Endometrial microvascular endothelial cells (primary cell): ENCODE measurements at regions not wholly inside any gene's neighbourhood (a gene's known extent, or its start where the extent isn't known, plus 50 kb on each side); places are given as distances from the start of the nearest gene placed in this dataset.

ENCODE experiments used
- in situ Hi-C: cut with HindIII; loops from 2 replicates; pipeline ENCODE4 v1.10.0; 2017; ENCODE audit warnings: low sequenced_read_pairs, low pct_unique_long_range_greater_than_20kb; ENCODE audit errors: inconsistent ontology term

- in situ Hi-C loops, result no loop called here
Observed at GRCh38 chr14:104387022-104388010, 192.2 kb upstream of the C14orf180 start.

- in situ Hi-C loops, result no loop called here
Observed at GRCh38 chr14:104388011-104388521, 191.5 kb upstream of the C14orf180 start.

- in situ Hi-C loops, result no loop called here
Observed at GRCh38 chr14:104388541-104389325, 190.8 kb upstream of the C14orf180 start.

GRCh38 chr14:104389326-104390220 lies 190.0 kb upstream of the C14orf180 start:
- in situ Hi-C loops, result no loop called here

DNA sequence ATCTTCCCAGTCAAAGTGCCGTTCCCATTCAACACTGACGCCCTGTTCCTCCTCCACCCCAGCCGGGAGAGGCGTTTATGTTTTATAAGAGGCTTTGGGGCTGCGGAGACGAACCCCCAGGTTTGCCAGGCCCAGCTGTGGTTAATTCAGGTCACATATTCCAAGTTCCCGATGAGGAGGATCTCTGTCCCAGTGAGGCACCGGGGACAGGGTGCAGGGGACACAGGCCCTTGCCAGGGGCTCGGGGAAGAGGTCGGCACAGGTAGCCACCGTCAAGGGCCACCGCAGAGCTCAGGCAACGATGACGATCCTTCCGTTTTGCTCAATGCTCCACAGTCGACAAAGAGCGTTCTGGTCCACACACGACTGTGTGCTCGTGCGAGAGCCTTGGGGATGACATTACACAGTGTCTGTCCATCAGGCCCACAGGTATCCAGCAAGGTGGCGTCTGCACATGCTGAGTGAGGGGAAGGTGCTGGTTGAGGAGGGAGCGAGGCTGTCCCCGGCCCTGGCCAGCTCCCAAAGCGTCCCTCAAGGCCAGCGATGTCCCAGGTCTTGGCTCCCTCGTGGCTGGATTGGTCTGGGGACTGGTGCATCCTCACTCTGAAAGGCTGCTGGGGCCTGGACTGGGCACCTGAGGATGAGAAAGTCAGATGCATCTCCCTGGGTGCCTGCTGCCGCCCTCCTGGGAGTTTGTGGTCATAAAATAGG lies 189.2 kb upstream of the C14orf180 start:
- in situ Hi-C loops, result no loop called here

- in situ Hi-C loops, result no loop called here
Observed at GRCh38 chr14:104390941-104391901, 188.3 kb upstream of the C14orf180 start.

DNA sequence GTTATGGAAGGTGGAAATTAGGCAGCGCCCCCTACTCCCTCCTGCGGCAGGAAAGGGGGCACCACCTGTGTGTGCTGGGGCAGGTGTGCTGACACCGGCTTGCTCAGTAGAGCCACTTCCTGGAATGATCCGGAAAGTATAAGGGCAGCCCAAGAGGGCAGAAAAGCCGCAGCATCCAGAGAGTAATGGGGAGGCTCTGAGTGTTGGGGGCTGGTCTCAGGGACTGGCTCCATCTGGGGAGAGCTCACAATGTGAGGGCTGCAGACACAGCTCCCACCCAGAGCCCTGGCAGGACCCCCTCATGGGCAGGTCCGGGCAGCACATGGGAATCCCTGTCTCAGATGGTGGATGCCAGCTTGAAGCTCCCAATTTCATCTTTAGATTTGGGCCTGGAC lies 187.6 kb upstream of the C14orf180 start:
- in situ Hi-C loops, result no loop called here

DNA sequence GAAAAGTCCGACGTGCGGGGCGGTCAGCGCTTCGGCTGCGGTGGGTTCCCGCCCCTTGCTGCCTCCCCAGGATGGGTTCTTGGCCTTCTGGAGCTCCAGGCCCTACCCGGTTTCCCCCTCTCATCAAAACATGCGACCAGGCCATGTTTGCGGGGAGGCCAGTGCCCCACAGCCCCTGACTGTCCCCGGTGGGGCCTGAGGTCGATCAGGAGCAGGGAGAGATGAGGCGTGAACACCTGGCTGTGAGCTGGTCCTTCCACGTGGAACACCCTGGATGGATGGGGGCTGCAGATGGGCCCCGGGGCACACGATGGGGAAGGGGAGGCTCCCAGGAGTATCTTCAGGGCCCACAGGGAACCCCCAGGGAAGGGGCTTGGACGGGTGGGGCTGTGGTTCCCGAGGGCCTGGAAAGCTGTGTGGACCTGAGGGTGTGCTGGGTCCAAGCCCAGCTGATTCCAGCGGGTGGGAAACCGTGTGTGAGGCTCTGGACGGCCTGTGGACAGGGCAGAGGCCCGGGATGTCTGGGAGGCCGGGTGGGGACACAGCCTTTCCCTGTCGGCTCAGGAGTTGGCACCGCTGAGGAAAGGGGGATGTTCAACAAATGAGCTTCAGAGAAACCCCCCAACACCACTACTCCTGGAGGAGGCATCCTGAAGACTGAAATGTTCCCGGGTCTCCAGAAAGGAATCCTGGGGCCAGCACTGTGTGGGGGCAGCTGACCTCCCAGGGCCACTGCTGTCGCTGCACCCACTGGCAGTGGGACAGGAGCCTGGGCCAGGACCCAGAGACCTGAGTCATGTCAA lies 187.0 kb upstream of the C14orf180 start:
- in situ Hi-C loops, result no loop called here

DNA sequence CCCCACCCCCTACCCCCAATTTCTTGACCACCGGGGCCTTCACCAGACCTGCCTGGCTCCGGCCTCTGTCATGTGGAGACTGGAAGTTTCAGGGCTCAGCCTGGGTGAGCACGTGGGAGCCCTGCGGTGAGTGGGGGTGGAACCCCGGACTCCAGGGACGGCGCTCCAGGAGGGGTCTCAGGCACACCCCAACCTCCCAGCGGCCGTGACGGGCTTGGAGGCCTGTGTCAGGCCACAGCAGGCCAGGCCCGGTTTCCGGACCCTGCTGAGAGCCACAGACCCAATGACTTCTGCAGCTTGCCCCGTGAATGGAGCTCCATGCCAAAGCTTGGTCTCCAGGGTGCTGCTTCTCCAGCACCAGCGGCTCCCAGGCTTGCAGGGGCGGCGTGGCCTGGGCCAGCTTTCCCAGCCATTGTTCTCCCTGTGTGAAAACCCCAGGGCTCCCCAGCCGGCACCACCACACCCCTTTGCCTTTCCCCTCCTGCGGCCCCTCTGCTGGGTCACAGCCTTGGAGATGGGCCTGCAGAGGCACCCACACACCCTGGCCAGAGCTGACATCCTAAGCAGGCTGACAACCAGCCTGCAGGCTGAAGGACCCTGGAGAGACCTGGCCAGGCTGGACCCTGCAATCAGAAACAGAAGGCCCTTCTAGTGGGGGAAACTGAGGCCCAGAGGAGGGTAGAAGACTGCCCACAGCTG lies 186.2 kb upstream of the C14orf180 start:
- in situ Hi-C loops, result no loop called here

- in situ Hi-C loops, result no loop called here
Observed at GRCh38 chr14:104393898-104394381, 185.6 kb upstream of the C14orf180 start.

- in situ Hi-C loops, result no loop called here
Observed at GRCh38 chr14:104394409-104394851, 185.1 kb upstream of the C14orf180 start.

GRCh38 chr14:104395276-104395675 lies 184.3 kb upstream of the C14orf180 start:
- in situ Hi-C loops, result no loop called here

- in situ Hi-C loops, result no loop called here
Observed at GRCh38 chr14:104395941-104396681, 183.5 kb upstream of the C14orf180 start.

DNA sequence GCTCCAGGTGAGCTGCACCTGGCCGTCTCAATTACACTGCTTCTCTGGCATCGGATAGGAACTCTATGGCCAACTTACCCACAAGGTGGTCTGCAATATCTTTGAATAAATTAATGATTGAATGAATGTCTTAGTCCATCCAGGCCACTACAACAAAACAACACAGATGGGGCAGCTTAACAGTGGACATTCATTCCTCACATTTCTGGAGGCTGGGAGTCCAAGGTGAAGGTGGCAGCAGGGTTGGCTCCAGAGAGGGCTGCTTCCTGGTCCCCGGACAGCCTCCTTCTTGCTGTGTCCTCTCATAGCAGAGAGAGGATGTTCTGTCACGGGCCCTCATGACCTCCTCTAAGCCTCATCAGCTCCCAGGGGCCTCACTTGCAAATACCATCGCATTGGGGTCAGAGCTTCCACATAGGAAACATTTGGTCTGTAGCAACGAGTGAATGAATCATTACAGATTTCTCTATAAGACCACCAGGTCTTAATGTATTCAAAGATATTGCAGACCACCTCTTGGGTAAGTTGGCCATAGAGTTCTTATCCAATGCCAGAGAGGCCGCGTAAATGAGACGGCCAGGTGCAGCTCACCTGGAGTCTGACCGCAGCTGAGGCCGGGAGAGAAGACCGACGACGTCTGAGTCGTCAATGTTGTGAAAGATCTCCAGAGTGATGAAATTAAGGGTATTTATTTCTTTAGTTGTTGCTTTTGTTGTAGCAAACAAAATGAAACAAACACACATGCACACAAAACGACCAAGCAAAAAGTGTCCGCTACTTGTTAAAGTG lies 182.7 kb upstream of the C14orf180 start:
- in situ Hi-C loops, result no loop called here
